Fibroblast of the aortic adventitia (primary cell): ENCODE measurements at regions not wholly inside any gene's neighbourhood (a gene's known extent, or its start where the extent isn't known, plus 50 kb on each side); places are given as distances from the start of the nearest gene placed in this dataset.

Experiments
- DNase-seq: peaks from one replicate; pipeline ENCODE4 v3.0.0-alpha.2; 2010; ENCODE audit warnings: low read depth
- H3K4me3 ChIP-seq: 2 replicates; pipeline ENCODE4 v1.5.1; 2011; ENCODE audit warnings: low read depth, mild to moderate bottlenecking, control low read depth, low read length, moderate library complexity
- TF ChIP-seq, protein P1 (sequence below): IDR thresholded peaks from 2 replicates; pipeline ENCODE4 v1.5.1; 2011; ENCODE audit warnings: mild to moderate bottlenecking, low read length, control low read depth, inconsistent platforms; ENCODE audit not compliant: insufficient read depth

DNA sequence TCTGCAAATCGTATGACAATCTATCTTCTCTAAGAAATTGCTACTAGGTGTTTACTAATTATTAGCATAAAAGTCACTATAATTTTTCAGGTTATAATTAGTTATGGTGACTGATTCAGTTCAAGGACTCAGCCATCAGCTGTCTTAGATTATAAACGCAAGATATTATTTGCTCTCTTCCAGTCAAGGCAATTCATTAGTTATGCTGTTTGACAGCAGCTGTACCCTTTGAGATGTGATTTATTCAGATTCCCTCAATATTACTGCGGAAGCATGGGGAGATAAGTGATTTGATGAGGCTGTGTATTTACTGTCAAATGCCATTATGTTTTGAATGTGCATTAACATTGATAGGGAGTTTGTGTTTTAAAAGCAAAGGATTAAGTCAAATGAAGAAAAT is 558.9 kb upstream of the FSIP2 start:
- no peak overlapping the region for H3K4me3 ChIP-seq
- no peak for DNase-seq
- TF ChIP-seq, protein P1, sequence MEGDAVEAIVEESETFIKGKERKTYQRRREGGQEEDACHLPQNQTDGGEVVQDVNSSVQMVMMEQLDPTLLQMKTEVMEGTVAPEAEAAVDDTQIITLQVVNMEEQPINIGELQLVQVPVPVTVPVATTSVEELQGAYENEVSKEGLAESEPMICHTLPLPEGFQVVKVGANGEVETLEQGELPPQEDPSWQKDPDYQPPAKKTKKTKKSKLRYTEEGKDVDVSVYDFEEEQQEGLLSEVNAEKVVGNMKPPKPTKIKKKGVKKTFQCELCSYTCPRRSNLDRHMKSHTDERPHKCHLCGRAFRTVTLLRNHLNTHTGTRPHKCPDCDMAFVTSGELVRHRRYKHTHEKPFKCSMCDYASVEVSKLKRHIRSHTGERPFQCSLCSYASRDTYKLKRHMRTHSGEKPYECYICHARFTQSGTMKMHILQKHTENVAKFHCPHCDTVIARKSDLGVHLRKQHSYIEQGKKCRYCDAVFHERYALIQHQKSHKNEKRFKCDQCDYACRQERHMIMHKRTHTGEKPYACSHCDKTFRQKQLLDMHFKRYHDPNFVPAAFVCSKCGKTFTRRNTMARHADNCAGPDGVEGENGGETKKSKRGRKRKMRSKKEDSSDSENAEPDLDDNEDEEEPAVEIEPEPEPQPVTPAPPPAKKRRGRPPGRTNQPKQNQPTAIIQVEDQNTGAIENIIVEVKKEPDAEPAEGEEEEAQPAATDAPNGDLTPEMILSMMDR, result no peak

DNA sequence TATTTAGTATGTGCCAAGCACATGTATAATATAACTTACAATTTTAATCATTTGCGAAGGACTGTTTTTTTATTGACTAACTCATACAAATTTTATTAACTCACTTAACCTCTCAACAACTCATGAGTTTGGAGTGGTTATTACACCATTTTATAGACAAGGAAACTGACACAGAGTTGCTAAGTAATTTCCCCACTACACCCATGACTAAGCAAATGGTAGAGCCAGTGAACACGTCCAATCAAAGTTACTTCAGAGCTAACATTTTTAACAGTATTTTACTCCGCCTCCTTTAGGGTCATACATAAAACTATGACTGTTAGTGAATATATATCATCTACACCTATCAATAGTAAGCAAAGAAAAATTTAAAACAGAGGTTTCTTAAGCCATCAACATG is 556.7 kb upstream of the FSIP2 start:
- no peak overlapping the region for H3K4me3 ChIP-seq
- DNase-seq, result no peak
- TF ChIP-seq, protein P1, result no peak

DNA sequence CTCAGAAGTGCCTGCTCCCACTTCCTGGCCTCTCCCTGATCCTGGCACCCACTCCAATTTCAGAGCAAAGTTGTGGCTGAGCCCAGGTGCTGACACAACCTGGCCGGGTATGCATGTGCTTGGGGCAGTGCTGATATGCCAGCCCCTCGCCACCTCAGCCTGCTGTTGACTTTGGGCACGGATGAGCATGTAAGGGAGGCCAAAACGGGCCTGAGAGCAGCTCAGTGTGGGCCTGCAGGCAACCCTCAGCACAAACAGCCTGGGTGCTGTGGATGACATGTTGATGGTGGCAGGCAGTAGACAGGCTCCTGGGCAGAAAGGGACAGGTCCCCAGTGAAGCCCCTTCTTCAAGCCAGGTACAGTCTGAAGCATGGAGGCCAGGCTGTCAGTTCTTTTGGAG is 553.6 kb upstream of the FSIP2 start:
- TF ChIP-seq, protein P1, result no peak
- H3K4me3 ChIP-seq, result no peak overlapping the region
- DNase-seq, result no peak

DNA sequence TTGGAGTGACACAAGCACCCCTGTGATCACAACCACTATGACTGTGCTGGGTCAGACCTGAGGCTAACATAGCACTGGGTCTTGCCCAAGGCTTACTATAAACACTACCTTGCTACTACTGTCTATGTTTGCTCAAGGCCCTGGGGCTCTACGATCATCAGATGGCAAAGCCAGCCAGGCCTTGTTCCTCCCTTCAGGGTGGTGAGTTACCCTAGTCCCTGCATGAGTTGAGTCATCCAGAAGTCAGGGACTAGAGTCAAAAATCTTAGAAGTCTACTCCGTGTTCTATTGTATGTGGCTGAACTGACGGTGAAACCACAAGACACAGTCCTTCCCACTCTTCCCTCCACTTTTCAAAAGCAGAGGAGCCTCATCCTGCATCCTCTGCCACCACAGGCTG is 551.2 kb upstream of the FSIP2 start:
- H3K4me3 ChIP-seq, result no peak overlapping the region
- TF ChIP-seq, protein P1, result no peak
- DNase-seq, result no peak

DNA sequence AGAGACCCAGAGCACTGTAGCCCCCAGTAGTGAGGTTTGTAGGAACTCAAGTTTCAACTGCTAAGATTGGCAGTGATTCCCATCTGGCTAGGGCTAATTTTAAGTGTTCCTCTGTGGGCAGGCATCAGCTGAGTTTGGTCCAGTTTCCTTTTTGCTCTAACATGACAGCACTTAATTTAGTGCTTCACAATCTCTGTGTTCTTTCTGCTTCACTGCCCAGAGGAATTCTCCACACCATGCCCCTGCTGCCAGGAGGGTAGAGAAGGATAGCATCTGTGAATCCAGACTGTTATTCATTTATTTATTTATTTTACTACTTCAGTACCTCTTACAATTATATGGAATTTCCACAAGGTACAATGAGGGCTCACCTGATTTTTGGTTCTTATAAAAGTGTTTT is 549.9 kb upstream of the FSIP2 start:
- no peak for DNase-seq
- TF ChIP-seq, protein P1, result no peak
- no peak overlapping the region for H3K4me3 ChIP-seq

DNA sequence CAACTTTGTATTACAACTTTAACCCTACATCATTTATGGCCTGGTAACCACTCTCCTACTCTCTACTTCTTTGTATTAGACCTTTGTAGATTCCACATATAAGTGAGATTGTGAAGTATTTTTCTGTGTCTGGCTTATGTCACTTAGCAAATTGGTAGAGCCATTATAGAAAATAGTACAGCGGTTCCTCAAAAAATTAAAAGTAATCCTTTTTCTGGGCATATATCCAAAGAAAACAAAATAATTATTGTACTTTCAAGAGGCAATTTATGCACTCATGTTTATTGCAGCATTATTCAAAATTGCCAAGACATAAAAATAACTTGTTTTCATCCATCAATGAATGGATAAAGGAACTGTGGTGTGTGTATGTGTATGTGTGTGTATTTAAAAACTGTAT is 537.5 kb upstream of the FSIP2 start:
- H3K4me3 ChIP-seq, result no peak overlapping the region
- TF ChIP-seq, protein P1, result no peak
- no peak for DNase-seq

DNA sequence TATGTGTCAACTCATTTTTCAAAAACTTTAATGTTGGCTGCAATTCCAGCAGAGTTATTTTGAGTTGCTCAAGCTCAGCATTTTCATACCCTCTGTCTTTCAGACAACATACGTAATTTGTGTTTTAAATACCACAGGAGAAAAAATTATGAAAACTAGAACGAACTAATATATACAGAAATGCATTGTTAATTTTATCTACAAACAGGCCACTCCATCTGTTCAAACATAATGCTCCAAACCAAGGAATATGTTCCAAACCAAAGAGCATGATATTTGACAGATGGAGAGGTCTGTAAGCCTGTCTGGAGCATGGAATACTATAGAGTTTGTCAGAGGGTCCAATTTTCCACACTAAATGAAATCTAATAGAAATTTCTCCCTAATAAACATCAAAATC is 536.2 kb upstream of the FSIP2 start:
- DNase-seq, result no peak
- TF ChIP-seq, protein P1, result no peak
- H3K4me3 ChIP-seq, result no peak overlapping the region
